T-helper 1 cell treated with Interleukin-12 subunit alpha and Interleukin-12 subunit beta and Interleukin-4 antibody, amounts not matched to agents 30 μg/mL and 1 μg/mL, for 36 hours (primary cell): ENCODE measurements at regions not wholly inside any gene's neighbourhood (a gene's known extent, or its start where the extent isn't known, plus 50 kb on each side); places are given as distances from the start of the nearest gene placed in this dataset.

Experiments
- H3K27ac Mint-ChIP-seq: one replicate; pipeline ENCODE4 v1.8.0; 2021; ENCODE audit warnings: mild to moderate bottlenecking, mixed read lengths
- H3K27me3 Mint-ChIP-seq: one replicate; pipeline ENCODE4 v1.8.0; 2021; ENCODE audit warnings: low read depth, mixed read lengths
- H3K36me3 Mint-ChIP-seq: one replicate; pipeline ENCODE4 v1.8.0; 2021; ENCODE audit warnings: low read depth, mixed read lengths
- H3K4me1 Mint-ChIP-seq: one replicate; pipeline ENCODE4 v1.8.0; 2021; ENCODE audit warnings: low read depth, mixed read lengths
- H3K4me3 Mint-ChIP-seq: one replicate; pipeline ENCODE4 v1.8.0; 2021; ENCODE audit warnings: mild to moderate bottlenecking, moderate library complexity, mixed read lengths
- H3K9me3 Mint-ChIP-seq: one replicate; pipeline ENCODE4 v1.8.0; 2021; ENCODE audit warnings: mixed read lengths

- H3K4me1 Mint-ChIP-seq = peaks cover 13% of the 10 kb centered on the region
- H3K27me3 Mint-ChIP-seq = no peaks in the 10 kb centered on the region
- H3K27ac Mint-ChIP-seq = no peak overlapping the region
Measured at GRCh38 chr10:78298835-78299234, 265.2 kb downstream of the RPS24 start.

GRCh38 chr10:78299851-78300468 is 266.3 kb downstream of the RPS24 start:
- Mint-ChIP-seq H3K36me3 (no peaks in the 10 kb centered on the region), H3K27ac (no peak overlapping the region), H3K27me3 (peaks cover under 1% of the 10 kb centered on the region), H3K4me1 (peaks cover 13% of the 10 kb centered on the region), H3K9me3 (peaks cover 8% of the 10 kb centered on the region), H3K4me3 (no peak overlapping the region)

More at GRCh38 chr10:78298835-78299234, 265.2 kb downstream of the RPS24 start:
- Mint-ChIP-seq H3K4me3 (no peak overlapping the region), H3K36me3 (no peaks in the 10 kb centered on the region), H3K9me3 (peaks cover 8% of the 10 kb centered on the region)

- H3K4me3 Mint-ChIP-seq = no peak overlapping the region
- H3K27ac Mint-ChIP-seq = no peak overlapping the region
- peaks cover 13% of the 10 kb centered on the region for H3K4me1 Mint-ChIP-seq
- peaks cover 8% of the 10 kb centered on the region for H3K9me3 Mint-ChIP-seq
- no peaks in the 10 kb centered on the region for H3K36me3 Mint-ChIP-seq
- H3K27me3 Mint-ChIP-seq = peaks cover 6% of the 10 kb centered on the region
Measured at GRCh38 chr10:78300526-78300925, 266.9 kb downstream of the RPS24 start.

- Mint-ChIP-seq H3K27ac (peak overlapping the region; percentile 24), H3K9me3 (peaks cover 8% of the 10 kb centered on the region), H3K4me3 (no peak overlapping the region)
Measured at GRCh38 chr10:78301481-78301880, 267.8 kb downstream of the RPS24 start.

GRCh38 chr10:78301891-78302738 is 268.5 kb downstream of the RPS24 start:
- H3K9me3 Mint-ChIP-seq = peaks cover 8% of the 10 kb centered on the region
- H3K36me3 Mint-ChIP-seq = no peaks in the 10 kb centered on the region
- H3K27ac Mint-ChIP-seq = peak overlapping the region; percentile 91
- peaks cover 22% of the 10 kb centered on the region for H3K27me3 Mint-ChIP-seq
- peak overlapping the region; percentile 84 for H3K4me3 Mint-ChIP-seq
- H3K4me1 Mint-ChIP-seq = peaks cover 13% of the 10 kb centered on the region

More at GRCh38 chr10:78301481-78301880, 267.8 kb downstream of the RPS24 start:
- peaks cover 13% of the 10 kb centered on the region for H3K4me1 Mint-ChIP-seq
- H3K27me3 Mint-ChIP-seq = peaks cover 16% of the 10 kb centered on the region
- H3K36me3 Mint-ChIP-seq = no peaks in the 10 kb centered on the region

- peak overlapping the region; percentile 91 for H3K27ac Mint-ChIP-seq
- no peaks in the 10 kb centered on the region for H3K36me3 Mint-ChIP-seq
- H3K4me1 Mint-ChIP-seq = peaks cover 13% of the 10 kb centered on the region
- peak overlapping the region; percentile 84 for H3K4me3 Mint-ChIP-seq
- H3K9me3 Mint-ChIP-seq = peaks cover 8% of the 10 kb centered on the region
- peaks cover 25% of the 10 kb centered on the region for H3K27me3 Mint-ChIP-seq
Measured at GRCh38 chr10:78302739-78302988, 269.0 kb downstream of the RPS24 start.

GRCh38 chr10:78302989-78303854 is 269.6 kb downstream of the RPS24 start:
- Mint-ChIP-seq H3K36me3 (no peaks in the 10 kb centered on the region), H3K4me1 (peaks cover 13% of the 10 kb centered on the region)

GRCh38 chr10:78304091-78305045 is 270.7 kb downstream of the RPS24 start:
- H3K27ac Mint-ChIP-seq = no peak overlapping the region
- no peak overlapping the region for H3K4me3 Mint-ChIP-seq
- H3K27me3 Mint-ChIP-seq = peaks cover 31% of the 10 kb centered on the region
- H3K4me1 Mint-ChIP-seq = peaks cover 13% of the 10 kb centered on the region
- no peaks in the 10 kb centered on the region for H3K36me3 Mint-ChIP-seq
- H3K9me3 Mint-ChIP-seq = peaks cover 8% of the 10 kb centered on the region

More at GRCh38 chr10:78302989-78303854, 269.6 kb downstream of the RPS24 start:
- H3K4me3 Mint-ChIP-seq = peak overlapping the region; percentile 84
- H3K9me3 Mint-ChIP-seq = peaks cover 8% of the 10 kb centered on the region
- peaks cover 25% of the 10 kb centered on the region for H3K27me3 Mint-ChIP-seq
- H3K27ac Mint-ChIP-seq = peak overlapping the region; percentile 91

GRCh38 chr10:78305311-78305710 is 271.6 kb downstream of the RPS24 start:
- peaks cover 9% of the 10 kb centered on the region for H3K4me1 Mint-ChIP-seq
- peaks cover 4% of the 10 kb centered on the region for H3K9me3 Mint-ChIP-seq
- H3K27ac Mint-ChIP-seq = no peak overlapping the region
- H3K27me3 Mint-ChIP-seq = peaks cover 33% of the 10 kb centered on the region
- H3K36me3 Mint-ChIP-seq = no peaks in the 10 kb centered on the region
- no peak overlapping the region for H3K4me3 Mint-ChIP-seq

- no peaks in the 10 kb centered on the region for H3K9me3 Mint-ChIP-seq
- no peak overlapping the region for H3K27ac Mint-ChIP-seq
- no peaks in the 10 kb centered on the region for H3K36me3 Mint-ChIP-seq
- peaks cover 9% of the 10 kb centered on the region for H3K4me1 Mint-ChIP-seq
- H3K4me3 Mint-ChIP-seq = no peak overlapping the region
- peaks cover 33% of the 10 kb centered on the region for H3K27me3 Mint-ChIP-seq
Measured at GRCh38 chr10:78306358-78306757, 272.7 kb downstream of the RPS24 start.

GRCh38 chr10:78307576-78307975 is 273.9 kb downstream of the RPS24 start:
- Mint-ChIP-seq H3K4me1 (peaks cover 2% of the 10 kb centered on the region), H3K27ac (no peak overlapping the region), H3K9me3 (no peaks in the 10 kb centered on the region), H3K36me3 (no peaks in the 10 kb centered on the region), H3K4me3 (no peak overlapping the region), H3K27me3 (peaks cover 41% of the 10 kb centered on the region)

- H3K4me3 Mint-ChIP-seq = no peak overlapping the region
- no peaks in the 10 kb centered on the region for H3K9me3 Mint-ChIP-seq
- no peaks in the 10 kb centered on the region for H3K36me3 Mint-ChIP-seq
- H3K27ac Mint-ChIP-seq = no peak overlapping the region
- peaks cover 41% of the 10 kb centered on the region for H3K27me3 Mint-ChIP-seq
- no peaks in the 10 kb centered on the region for H3K4me1 Mint-ChIP-seq
Measured at GRCh38 chr10:78309536-78310237, 276.0 kb downstream of the RPS24 start.

GRCh38 chr10:78310481-78311080 is 276.9 kb downstream of the RPS24 start:
- Mint-ChIP-seq H3K4me1 (no peaks in the 10 kb centered on the region), H3K27me3 (peaks cover 34% of the 10 kb centered on the region), H3K36me3 (no peaks in the 10 kb centered on the region), H3K4me3 (no peak overlapping the region), H3K9me3 (no peaks in the 10 kb centered on the region), H3K27ac (no peak overlapping the region)
